ENCODE measurements at regions not wholly inside any gene's neighbourhood (a gene's known extent, or its start where the extent isn't known, plus 50 kb on each side); places are given as distances from the start of the nearest gene placed in this dataset.

DNA sequence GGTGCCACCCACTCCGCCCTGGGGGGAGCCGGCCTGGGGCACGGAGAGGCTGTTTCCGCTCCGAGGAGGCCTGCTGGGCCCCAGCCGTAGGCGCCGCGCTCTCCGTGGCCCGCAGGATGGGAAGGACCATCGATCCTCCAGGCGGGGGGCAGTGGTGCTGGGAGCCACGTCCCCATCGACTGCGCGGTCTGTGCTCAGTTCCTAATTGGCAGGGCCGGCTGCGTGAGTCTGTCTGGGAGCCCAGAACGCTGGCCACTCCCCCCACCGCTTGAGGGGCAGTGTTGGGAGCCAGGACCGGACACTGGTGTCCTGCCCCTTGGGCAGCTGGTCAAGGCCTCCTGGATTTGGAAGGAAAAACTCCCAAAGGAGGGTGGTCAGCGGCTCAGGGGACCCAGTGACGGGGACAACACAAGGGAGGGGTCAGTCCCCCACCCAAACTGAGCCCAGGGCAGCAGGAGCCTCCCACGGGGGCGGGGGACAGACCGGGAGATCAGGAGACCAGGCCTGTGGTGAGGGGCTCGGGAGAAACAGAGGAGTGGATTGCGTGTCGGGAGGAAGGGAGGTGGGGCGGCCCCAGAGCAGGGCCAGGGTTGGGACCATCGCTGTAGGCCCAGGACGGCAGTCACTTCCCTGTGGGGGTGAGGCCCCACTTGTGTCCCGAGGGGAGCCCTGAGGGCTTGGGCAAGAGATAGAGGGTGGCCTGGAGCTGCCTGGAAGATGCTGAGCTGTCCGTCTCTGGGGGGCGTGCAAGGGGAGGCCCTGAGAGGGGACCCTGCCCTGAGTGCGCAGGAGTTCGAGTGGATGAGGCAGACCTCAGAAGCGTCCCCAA is 89.0 kb downstream of the UNCX start:
- peaks cover 57% of the 10 kb centered on the region for H3K4me1 Mint-ChIP-seq
- no peaks in the 10 kb centered on the region for H3K9me3 Mint-ChIP-seq
- H3K36me3 Mint-ChIP-seq (ENCODE audit: low read depth), result no peaks in the 10 kb centered on the region
- peaks cover 3% of the 10 kb centered on the region for H3K27me3 Mint-ChIP-seq (ENCODE audit: low read depth, poor library complexity)
- peak; percentile 22 for DNase-seq
- no peak overlapping the region for H3K4me3 Mint-ChIP-seq
- no peak overlapping the region for H3K27ac Mint-ChIP-seq
- TF ChIP-seq, protein P1, sequence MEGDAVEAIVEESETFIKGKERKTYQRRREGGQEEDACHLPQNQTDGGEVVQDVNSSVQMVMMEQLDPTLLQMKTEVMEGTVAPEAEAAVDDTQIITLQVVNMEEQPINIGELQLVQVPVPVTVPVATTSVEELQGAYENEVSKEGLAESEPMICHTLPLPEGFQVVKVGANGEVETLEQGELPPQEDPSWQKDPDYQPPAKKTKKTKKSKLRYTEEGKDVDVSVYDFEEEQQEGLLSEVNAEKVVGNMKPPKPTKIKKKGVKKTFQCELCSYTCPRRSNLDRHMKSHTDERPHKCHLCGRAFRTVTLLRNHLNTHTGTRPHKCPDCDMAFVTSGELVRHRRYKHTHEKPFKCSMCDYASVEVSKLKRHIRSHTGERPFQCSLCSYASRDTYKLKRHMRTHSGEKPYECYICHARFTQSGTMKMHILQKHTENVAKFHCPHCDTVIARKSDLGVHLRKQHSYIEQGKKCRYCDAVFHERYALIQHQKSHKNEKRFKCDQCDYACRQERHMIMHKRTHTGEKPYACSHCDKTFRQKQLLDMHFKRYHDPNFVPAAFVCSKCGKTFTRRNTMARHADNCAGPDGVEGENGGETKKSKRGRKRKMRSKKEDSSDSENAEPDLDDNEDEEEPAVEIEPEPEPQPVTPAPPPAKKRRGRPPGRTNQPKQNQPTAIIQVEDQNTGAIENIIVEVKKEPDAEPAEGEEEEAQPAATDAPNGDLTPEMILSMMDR (IDR thresholded peaks at IDR 0.05), result no peak

DNA sequence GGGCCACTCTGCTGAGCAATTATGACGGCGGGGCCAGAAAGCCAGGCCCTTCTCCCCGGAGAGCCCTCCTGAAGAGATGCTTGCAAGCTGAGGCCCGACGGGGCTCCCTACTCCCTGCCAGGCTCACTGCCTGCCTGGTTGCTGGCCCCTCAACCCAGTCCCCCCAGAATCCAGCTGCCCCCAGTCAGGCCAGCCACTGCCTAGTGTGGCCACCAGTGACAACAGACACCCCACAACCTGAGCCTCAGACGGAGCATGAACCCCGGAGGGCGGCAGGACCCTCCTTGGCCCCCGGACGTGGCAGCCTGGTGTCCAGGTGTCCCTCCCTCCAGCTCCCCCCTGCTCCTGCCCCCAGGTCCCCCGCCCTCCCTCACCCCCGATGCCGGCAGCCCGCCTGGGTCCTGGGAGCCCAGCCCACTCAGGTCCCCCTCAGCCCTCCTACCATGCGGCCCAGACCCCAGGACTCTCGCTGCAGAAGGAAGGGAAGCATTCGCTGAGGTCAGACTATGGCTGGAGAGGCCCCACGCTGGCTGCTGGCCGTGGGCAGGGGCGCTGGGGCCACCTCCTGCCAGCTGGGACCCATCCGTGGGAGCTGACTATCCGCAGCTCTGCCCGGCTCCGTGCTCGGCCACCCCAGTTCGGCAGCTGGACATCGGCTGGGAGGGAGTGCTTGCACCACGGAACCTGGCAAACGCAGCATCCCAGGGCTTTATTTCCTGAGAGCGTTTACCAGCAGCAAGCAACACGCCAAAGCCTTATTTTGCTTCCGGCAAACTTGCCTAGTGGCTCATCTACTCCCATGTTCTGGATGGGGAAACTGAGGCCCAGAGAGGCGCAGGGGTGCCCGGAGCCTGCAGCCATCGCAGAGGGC is 89.8 kb downstream of the UNCX start:
- H3K27me3 Mint-ChIP-seq (ENCODE audit: low read depth, poor library complexity), result peaks cover 3% of the 10 kb centered on the region

DNA sequence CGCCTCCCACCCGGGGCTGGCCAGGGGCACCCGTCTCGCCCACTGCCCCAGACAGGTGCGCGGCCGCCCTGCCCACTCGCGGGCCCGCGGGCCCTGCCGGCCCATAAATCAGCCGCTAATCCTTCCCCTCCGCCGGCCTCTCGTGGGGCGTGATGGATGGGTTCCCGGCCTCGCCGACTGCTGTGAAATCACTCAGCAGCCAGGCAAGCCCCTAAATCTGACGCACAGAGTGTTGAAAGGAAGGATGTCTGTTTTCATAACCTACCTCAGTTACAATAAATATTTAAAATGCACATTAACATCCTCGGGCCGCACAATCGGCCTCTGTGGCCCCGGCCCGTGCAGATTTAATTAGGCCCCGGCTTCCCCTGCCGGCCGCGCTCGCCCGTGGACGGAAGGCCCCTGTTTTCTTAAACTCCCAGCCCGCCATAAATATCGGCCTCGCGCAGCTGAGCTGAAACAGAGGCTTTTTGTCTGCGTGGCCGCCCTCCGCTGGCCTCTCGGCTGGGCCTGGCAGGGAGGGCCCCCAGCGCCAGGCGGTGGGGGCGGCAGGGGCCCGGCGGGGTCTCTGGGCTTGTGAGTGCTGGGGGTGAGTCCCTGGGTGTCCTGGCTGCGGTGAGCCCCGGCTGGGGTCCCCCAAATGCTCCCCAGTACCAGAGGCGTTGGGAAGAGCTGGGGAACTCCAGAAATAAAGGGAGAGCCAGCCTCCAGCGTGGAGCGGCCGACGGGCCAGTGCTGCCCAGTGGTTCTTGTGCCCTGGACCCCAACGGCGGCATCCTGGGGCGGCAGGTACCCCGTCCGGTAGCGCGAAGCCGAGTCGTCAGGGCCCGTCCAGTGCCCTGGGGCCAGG is 90.7 kb downstream of the UNCX start:
- H3K4me3 Mint-ChIP-seq, result peak overlapping the region; percentile 64
- H3K4me1 Mint-ChIP-seq, result peaks cover 48% of the 10 kb centered on the region
- H3K27ac Mint-ChIP-seq, result peak overlapping the region; percentile 96
- TF ChIP-seq, protein P1 (IDR thresholded peaks at IDR 0.05), result no peak
- peaks cover 8% of the 10 kb centered on the region for H3K9me3 Mint-ChIP-seq
- no peaks in the 10 kb centered on the region for H3K36me3 Mint-ChIP-seq (ENCODE audit: low read depth)
- H3K27me3 Mint-ChIP-seq (ENCODE audit: low read depth, poor library complexity), result peaks cover 3% of the 10 kb centered on the region
- peak; percentile 68 for DNase-seq

More for the DNA sequence above, 89.8 kb downstream of the UNCX start:
- Mint-ChIP-seq H3K4me3 (no peak overlapping the region), H3K36me3 (ENCODE audit: low read depth) (no peaks in the 10 kb centered on the region), H3K9me3 (no peaks in the 10 kb centered on the region), H3K4me1 (peaks cover 57% of the 10 kb centered on the region), H3K27ac (no peak overlapping the region)
- DNase-seq, result peak; percentile 20
- TF ChIP-seq, protein P1 (IDR thresholded peaks at IDR 0.05), result no peak

DNA sequence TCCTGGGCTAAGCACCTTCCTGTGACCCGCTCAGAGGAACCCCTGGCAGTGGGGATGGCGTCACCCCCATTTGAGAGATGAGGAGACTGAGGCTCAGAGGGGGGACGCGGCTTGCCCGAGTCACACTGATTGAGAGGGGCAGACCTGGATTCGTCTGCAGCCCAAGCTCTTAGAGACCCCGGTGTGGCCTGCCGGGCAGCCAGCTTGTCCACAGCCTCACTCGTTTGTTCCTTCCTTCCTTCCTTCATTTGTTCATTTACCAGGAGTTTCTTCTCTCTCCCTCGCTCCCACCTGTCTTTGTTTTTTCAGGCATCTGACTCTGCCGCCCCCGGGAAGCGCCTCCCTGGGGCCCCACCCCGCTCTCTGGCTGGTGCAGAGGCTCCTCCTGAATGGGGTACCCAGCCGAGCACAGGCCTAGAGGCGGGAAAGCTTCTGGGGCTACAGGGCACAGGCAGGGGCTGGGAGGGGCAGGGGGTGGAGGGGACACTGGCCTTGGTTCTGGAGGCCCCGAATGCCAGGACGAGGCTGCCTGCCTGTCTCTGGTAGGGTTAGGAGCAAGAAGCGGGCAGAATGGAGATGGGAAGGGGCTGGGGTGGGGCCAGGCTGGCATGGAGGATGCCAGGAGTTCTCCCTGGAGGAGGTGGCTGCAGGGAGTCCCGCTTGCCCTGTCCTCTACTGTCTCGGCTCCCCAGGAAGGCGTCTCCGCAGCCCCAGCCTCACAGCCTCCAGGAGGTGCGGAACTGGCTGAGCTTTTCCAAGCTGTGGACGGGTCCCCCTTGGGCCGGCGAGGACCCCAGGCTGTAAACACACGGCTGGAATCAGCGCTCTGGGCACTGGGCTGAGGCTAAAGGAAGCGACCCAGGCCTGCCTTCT is 91.6 kb downstream of the UNCX start:
- H3K9me3 Mint-ChIP-seq, result peaks cover 8% of the 10 kb centered on the region
- H3K27ac Mint-ChIP-seq, result no peak overlapping the region
- TF ChIP-seq, protein P1 (IDR thresholded peaks at IDR 0.05), result no peak
- peaks cover under 1% of the 10 kb centered on the region for H3K27me3 Mint-ChIP-seq (ENCODE audit: low read depth, poor library complexity)
- H3K4me1 Mint-ChIP-seq, result peaks cover 40% of the 10 kb centered on the region
- no peak for DNase-seq
- H3K36me3 Mint-ChIP-seq (ENCODE audit: low read depth), result no peaks in the 10 kb centered on the region
- no peak overlapping the region for H3K4me3 Mint-ChIP-seq

DNA sequence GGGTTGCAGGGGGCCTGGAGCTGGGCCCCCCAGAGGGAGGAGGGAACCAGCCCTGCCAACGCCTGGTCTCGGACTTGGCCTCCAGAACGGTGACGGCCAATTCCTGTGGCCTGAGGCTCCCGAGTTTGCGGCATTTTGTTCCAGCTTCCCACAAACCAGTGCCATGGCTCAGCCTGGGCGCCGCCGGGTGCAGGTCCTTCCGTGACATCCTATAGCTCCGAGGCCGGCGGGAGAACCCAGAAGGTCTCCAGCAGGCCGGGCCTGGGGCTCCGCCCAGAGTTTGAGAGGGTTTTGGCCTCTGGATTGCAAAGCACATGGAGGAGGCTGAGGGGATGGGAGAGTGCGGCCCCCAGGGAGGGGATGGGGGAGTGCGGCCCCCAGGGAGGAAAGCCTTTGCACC is 92.6 kb downstream of the UNCX start:
- Mint-ChIP-seq H3K4me3 (no peak overlapping the region), H3K9me3 (peaks cover 8% of the 10 kb centered on the region), H3K4me1 (peaks cover 49% of the 10 kb centered on the region), H3K36me3 (ENCODE audit: low read depth) (no peaks in the 10 kb centered on the region), H3K27me3 (ENCODE audit: low read depth, poor library complexity) (peaks cover 6% of the 10 kb centered on the region), H3K27ac (no peak overlapping the region)
- TF ChIP-seq, protein P1 (IDR thresholded peaks at IDR 0.05), result no peak
- peak; percentile 10 for DNase-seq

All from nephron progenitor cell (in vitro differentiated cells).